ENCODE measurements at regions not wholly inside any gene's neighbourhood (a gene's known extent, or its start where the extent isn't known, plus 50 kb on each side); places are given as distances from the start of the nearest gene placed in this dataset.

GRCh38 chr4:22635692-22636091, 57.0 kb upstream of the GBA3 start:
- TF ChIP-seq, protein P1, sequence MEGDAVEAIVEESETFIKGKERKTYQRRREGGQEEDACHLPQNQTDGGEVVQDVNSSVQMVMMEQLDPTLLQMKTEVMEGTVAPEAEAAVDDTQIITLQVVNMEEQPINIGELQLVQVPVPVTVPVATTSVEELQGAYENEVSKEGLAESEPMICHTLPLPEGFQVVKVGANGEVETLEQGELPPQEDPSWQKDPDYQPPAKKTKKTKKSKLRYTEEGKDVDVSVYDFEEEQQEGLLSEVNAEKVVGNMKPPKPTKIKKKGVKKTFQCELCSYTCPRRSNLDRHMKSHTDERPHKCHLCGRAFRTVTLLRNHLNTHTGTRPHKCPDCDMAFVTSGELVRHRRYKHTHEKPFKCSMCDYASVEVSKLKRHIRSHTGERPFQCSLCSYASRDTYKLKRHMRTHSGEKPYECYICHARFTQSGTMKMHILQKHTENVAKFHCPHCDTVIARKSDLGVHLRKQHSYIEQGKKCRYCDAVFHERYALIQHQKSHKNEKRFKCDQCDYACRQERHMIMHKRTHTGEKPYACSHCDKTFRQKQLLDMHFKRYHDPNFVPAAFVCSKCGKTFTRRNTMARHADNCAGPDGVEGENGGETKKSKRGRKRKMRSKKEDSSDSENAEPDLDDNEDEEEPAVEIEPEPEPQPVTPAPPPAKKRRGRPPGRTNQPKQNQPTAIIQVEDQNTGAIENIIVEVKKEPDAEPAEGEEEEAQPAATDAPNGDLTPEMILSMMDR (conservative IDR thresholded peaks at IDR 0.05 in 1 of 2, IDR thresholded peaks at IDR 0.05 in 1 of 2; ENCODE audit: low read depth in 1 of 2, low read length in 2 of 2) = no peak
- TF ChIP-seq EZH2 (IDR thresholded peaks at IDR 0.05; ENCODE audit: low read length, missing control alignments) = no peak

All from fibroblast of lung (primary cell).